ENCODE measurements at regions not wholly inside any gene's neighbourhood (a gene's known extent, or its start where the extent isn't known, plus 50 kb on each side); places are given as distances from the start of the nearest gene placed in this dataset.

GRCh38 chr4:11663114-11663513 is 234.4 kb upstream of the HS3ST1 start:
- H2AFZ ChIP-seq (ENCODE audit: low read length) = no peak overlapping the region
- H4K91ac ChIP-seq (replicated peaks; ENCODE audit: insufficient read length, low read length) = no peak overlapping the region
- H3K23me2 ChIP-seq (ENCODE audit: low read depth, low read length) = no peaks in the 10 kb centered on the region
- H4K8ac ChIP-seq (ENCODE audit: extremely low read depth, insufficient read depth, low read length) = no peak overlapping the region
- no peaks in the 10 kb centered on the region for H3K36me3 ChIP-seq (ENCODE audit: control insufficient read depth in 2 of 4, insufficient read depth in 4 of 4, low read length in 3 of 4)
- no peak overlapping the region for H2BK15ac ChIP-seq (ENCODE audit: low read length)
- no peak overlapping the region for H4K5ac ChIP-seq (ENCODE audit: insufficient read length, low read depth, low read length)
- ChIA-PET CTCF (ENCODE audit: partially characterized antibody) (no interaction called here), POLR2A (ENCODE audit: partially characterized antibody) (no interaction called here)
- no peak overlapping the region for H3K27ac ChIP-seq (ENCODE audit: low read depth, low read length)
- no peak overlapping the region for H2BK20ac ChIP-seq (ENCODE audit: low read length)
- H3K23ac ChIP-seq (ENCODE audit: insufficient read length) = no peak overlapping the region
- DNase-seq (ENCODE audit: low read depth in 1 of 2, low spot score in 2 of 2) (no peak), FAIRE-seq (no peak)
- no peaks in the 10 kb centered on the region for H3K79me1 ChIP-seq (ENCODE audit: low read depth, low read length)
- no peaks in the 10 kb centered on the region for H3K4me1 ChIP-seq (replicated peaks in 1 of 4; ENCODE audit: control insufficient read depth in 3 of 4, insufficient read depth in 4 of 4, low read length in 3 of 4)
- H3K56ac ChIP-seq (replicated peaks; ENCODE audit: insufficient read length, low read depth, low read length) = no peak overlapping the region
- H2BK12ac ChIP-seq (ENCODE audit: low read depth, low read length) = no peak overlapping the region
- no peak overlapping the region for H3K4me3 ChIP-seq (ENCODE audit: extremely low read depth in 1 of 4, insufficient read depth in 2 of 4, low read depth in 3 of 4, low read length in 4 of 4)
- no peaks in the 10 kb centered on the region for H4K20me1 ChIP-seq (replicated peaks in 1 of 2; ENCODE audit: control insufficient read depth in 1 of 2, insufficient read depth in 2 of 2, low read length in 2 of 2)
- no peak overlapping the region for H2AK5ac ChIP-seq (ENCODE audit: low read depth, low read length)
- no peaks in the 10 kb centered on the region for H3K9me3 ChIP-seq (ENCODE audit: insufficient read depth in 2 of 2, low read depth in 1 of 2, low read length in 1 of 2)
- no peak overlapping the region for H2BK120ac ChIP-seq (replicated peaks; ENCODE audit: low read depth, low read length)
- no peaks in the 10 kb centered on the region for H3K79me2 ChIP-seq (ENCODE audit: control insufficient read depth in 1 of 2, insufficient read depth in 2 of 2, low read length in 2 of 2)
- H3K14ac ChIP-seq (ENCODE audit: insufficient read length) = no peak overlapping the region
- 89% methylated on average over 4 of the region's 4 CpGs; no CpG with 5 or more reads in 1 of the 2 experiments for WGBS, 2 experiments (ENCODE audit: extremely low coverage in 1 of 2, insufficient coverage in 1 of 2, insufficient read length in 1 of 2, insufficient replicate concordance in 2 of 2, low coverage in 1 of 2, low lambda C conversion rate in 2 of 2, missing lambda C conversion rate in 1 of 2)
- H3K9ac ChIP-seq (replicated peaks in 1 of 4; ENCODE audit: extremely low read depth in 1 of 4, low read depth in 3 of 4, low read length in 3 of 4) = no peak overlapping the region
- H3K4ac ChIP-seq (replicated peaks; ENCODE audit: insufficient read length, low read depth, low read length) = no peak overlapping the region
- peaks cover 0 to 1% (median 0%) of the 10 kb centered on the region in 4 experiments; a peak in 1 of 7 replicates for H3K27me3 ChIP-seq (replicated peaks in 1 of 4; ENCODE audit: control insufficient read depth in 3 of 4, extremely low read depth in 1 of 4, insufficient read depth in 3 of 4, low read length in 3 of 4)
- TF ChIP-seq SP1 (IDR thresholded peaks at IDR 0.05; ENCODE audit: low read depth, low read length) = no peak
- no peak for TF ChIP-seq ASH2L (IDR thresholded peaks at IDR 0.05; ENCODE audit: low read length)
- TF ChIP-seq GABPA (IDR thresholded peaks at IDR 0.05; ENCODE audit: borderline replicate concordance, insufficient read depth, low read length) = no peak
- no peak for TF ChIP-seq SP2 (IDR thresholded peaks at IDR 0.05; ENCODE audit: low read length)
- H3K4me2 ChIP-seq (ENCODE audit: insufficient read depth in 1 of 2, low read depth in 2 of 2, low read length in 2 of 2) = no peak overlapping the region
- no peak overlapping the region for H2BK5ac ChIP-seq (ENCODE audit: low read depth, low read length)
- no peak overlapping the region for H3K18ac ChIP-seq (ENCODE audit: extremely low read depth, low read length)
